ENCODE measurements at regions not wholly inside any gene's neighbourhood (a gene's known extent, or its start where the extent isn't known, plus 50 kb on each side); places are given as distances from the start of the nearest gene placed in this dataset.

DNA sequence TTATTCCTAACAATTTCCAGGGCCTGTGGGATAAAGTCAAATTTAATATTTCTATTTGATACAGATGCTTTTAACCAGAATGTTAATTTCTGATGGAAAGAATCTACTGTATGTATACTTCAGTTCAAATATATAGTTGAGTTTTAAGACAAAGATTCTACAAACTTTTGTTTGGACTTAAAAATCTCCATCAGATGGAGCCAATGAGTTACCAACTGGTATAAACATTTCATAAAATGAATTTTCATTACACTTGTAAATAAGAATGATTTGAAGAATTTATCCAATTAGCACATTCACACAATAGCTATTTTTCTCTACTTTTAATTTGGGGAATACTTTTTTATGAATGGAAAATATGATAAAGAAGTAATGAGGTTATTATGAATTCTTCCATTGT is 425.2 kb upstream of the MIS18BP1 start:
- TF ChIP-seq FOS (IDR thresholded peaks at IDR 0.05; ENCODE audit: borderline replicate concordance, insufficient read depth, low read length): no peak
- TF ChIP-seq POLR2A (IDR thresholded peaks at IDR 0.05; ENCODE audit: low read depth, low read length): no peak
- TF ChIP-seq CTCF (IDR thresholded peaks at IDR 0.05; ENCODE audit: extremely low read depth in 1 of 2, insufficient read depth in 1 of 2, low read depth in 1 of 2, low read length in 2 of 2): no peak
- no peak for TF ChIP-seq MAX (IDR thresholded peaks at IDR 0.05; ENCODE audit: insufficient read depth, insufficient read length)
- TF ChIP-seq POLR2AphosphoS5 (IDR thresholded peaks at IDR 0.05; ENCODE audit: insufficient read depth, low read depth, low read length): no peak
- TF ChIP-seq JUN (IDR thresholded peaks at IDR 0.05; ENCODE audit: borderline replicate concordance, insufficient read depth, insufficient read length, low read depth): no peak

Measured in endothelial cell of umbilical vein (primary cell).